ENCODE measurements at regions not wholly inside any gene's neighbourhood (a gene's known extent, or its start where the extent isn't known, plus 50 kb on each side); places are given as distances from the start of the nearest gene placed in this dataset.

DNA sequence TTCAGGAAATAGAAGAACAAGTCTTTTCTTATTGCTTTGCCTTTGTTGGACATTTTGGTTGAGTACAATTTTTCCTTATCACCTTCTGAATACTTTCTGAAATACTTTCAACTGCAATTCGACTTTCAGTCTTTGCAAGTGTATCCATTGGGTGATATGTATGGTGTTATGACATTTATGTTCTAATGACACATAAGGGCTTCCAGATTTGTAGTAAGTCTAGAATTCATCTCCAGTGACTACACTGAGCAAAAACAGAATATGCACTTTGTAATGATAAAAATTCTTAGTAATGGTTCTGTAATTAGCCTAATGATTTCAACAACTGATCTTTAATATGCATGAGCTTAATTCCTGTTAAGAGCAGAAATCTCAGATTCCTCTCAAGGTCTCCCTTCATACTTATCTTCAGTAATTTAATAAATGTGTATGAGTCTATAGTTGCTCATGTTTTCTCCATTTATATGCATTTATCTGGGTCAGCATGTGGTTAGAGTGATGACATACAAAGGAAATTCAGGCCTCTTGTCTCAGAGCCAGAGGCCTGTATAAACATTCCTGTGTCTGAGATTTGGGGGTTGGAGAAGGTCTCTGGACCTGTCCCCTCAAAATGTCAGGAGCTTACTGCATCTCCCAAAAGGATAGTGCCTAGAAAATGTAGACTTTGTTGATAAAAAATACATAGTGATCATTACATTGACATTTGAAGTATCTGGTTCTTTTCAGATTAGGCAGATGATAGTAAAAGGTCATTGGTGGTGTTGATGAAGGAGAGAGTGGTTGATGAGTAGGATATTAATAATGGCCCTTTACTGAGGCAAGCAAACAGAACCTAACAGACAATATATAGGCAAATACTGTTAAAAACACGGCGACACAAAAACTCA, 114.9 kb downstream of the QPCT start:
- TF ChIP-seq CTCF (IDR thresholded peaks at IDR 0.05) = no peak
- no peak for TF ChIP-seq POLR2AphosphoS5 (IDR thresholded peaks at IDR 0.05)
- no peak for TF ChIP-seq POLR2A (IDR thresholded peaks at IDR 0.05)
